Astrocyte (in vitro differentiated cells and primary cell): ENCODE measurements at regions not wholly inside any gene's neighbourhood (a gene's known extent, or its start where the extent isn't known, plus 50 kb on each side); places are given as distances from the start of the nearest gene placed in this dataset.

Experiments used
- CTCF ChIP-seq: IDR thresholded peaks from 2 replicates; pipeline ENCODE4 v1.5.1; 2011; ENCODE audit warnings: low read depth, mild to moderate bottlenecking, inconsistent platforms, low read length, moderate library complexity; ENCODE audit not compliant: insufficient read depth
- EZH2 ChIP-seq: IDR thresholded peaks from 2 replicates; pipeline ENCODE4 v1.6.1; 2012; ENCODE audit warnings: mild to moderate bottlenecking, low read length, inconsistent platforms; ENCODE audit not compliant: insufficient read depth

DNA sequence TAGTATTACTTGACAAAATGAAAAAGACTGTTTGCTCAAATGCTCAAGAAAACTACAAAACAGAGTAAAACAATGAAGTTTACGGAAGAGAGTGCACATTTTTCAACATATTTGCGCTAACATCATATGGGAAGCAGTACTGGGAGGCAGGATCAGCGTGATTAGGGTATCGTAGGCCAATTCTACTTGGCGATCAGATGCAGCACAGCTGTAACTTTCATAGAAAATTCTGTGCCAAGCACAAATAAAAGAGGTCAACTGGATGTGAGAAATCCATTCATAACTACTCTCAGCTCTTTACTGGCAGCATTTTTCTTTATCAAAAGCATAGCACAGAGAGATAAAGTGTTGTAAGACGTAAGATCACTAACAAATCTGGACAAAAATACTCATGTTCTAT lies 1196.3 kb upstream of the GBE1 start:
- TF ChIP-seq CTCF (no peak), EZH2 (no peak)
